UCSD-AML1 (cell line): ENCODE measurements at regions not wholly inside any gene's neighbourhood (a gene's known extent, or its start where the extent isn't known, plus 50 kb on each side); places are given as distances from the start of the nearest gene placed in this dataset.

Experiments used
- DNase-seq: peaks from one replicate; lab custom pipeline; 2025; ENCODE audit not compliant: unreplicated experiment; lab: John Stamatoyannopoulos, UW

DNA sequence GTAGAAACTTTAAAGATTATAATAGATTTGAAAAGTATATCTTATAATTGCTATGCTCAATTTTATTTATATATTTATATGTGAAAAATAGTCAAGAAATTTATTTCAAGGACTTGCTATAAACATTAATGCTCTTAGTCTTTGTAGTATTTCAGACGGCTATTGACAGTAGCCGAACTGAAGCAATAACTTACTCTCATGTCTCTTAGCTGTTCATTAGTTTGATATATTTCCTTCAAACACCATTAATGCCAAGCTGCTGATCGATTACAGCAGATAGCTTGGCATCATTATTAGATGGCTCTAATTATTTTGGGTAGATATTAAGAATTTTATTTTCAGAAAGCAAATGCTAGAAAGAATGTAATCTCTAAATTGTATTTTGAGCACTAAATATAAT, 1151.5 kb upstream of the SPRY2 start:
- no peak for DNase-seq

DNA sequence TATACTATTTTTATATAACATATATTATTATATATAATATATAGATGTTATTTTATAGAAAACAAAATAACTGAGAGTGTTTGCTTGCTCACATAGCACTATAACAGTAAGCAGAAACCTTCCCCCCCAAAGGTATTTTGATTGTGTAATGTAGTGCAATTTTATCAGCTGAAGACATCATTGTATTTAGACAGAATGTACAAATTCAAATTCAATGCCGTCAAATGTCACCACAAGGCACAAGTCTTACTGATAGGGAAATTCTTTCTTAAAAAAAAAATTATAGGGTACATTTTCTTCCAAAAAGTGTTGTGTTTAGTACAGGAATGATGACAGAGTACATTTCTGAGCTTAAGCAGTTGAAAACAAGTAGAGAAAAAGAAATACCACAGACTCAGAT, 1147.1 kb upstream of the SPRY2 start:
- no peak for DNase-seq

DNA sequence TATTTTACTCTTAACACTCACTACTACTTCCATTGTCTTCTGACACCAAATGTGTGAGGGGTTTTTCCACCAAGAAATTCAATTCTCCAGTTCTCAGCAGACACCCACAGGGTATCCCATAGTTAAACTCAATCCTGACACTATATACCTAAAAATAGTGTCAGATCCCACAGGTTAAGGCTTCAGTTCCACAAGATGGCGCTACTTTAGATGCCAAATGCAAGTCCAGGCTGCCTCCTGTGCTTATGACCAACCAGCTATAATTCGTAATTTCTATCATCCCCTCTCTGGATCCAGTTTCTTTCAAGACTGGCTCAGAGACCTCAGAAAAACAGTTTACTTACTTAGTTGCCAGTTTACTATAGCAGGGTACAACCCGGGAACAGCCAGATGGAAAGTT, 1146.2 kb upstream of the SPRY2 start:
- DNase-seq: peak; percentile 0

- no peak for DNase-seq
These were observed 1139.7 kb upstream of the SPRY2 start for GRCh38 chr13:81480634-81481033.

GRCh38 chr13:81473366-81473899, 1132.5 kb upstream of the SPRY2 start:
- no peak for DNase-seq

GRCh38 chr13:81458170-81458569, 1117.2 kb upstream of the SPRY2 start:
- no peak for DNase-seq

DNA sequence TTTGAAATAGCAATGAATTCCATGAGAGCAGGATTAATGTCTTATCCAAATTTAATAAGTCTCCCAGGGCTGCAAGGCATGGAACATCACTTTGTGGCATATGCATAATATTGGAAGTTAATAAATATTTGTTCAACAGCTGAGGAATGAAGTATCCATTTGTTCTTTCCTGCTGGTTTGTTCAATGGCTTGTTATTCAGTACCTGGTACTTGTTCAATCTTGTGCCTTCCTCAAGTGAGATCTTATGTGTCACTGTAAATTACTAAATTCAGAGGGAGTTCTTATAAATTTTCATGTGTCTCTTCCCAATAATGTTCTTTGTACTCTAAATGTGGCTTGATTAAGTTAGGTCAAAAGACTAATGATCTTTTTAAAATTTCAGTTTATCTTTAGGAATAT, 1105.5 kb upstream of the SPRY2 start:
- no peak for DNase-seq

- DNase-seq: no peak
These were observed 1102.0 kb upstream of the SPRY2 start for GRCh38 chr13:81442904-81443303.

GRCh38 chr13:81425286-81425685, 1084.4 kb upstream of the SPRY2 start:
- no peak for DNase-seq

- no peak for DNase-seq
These were observed 1068.4 kb upstream of the SPRY2 start for GRCh38 chr13:81409284-81409683.

GRCh38 chr13:81408647-81409046, 1067.7 kb upstream of the SPRY2 start:
- DNase-seq: no peak

DNA sequence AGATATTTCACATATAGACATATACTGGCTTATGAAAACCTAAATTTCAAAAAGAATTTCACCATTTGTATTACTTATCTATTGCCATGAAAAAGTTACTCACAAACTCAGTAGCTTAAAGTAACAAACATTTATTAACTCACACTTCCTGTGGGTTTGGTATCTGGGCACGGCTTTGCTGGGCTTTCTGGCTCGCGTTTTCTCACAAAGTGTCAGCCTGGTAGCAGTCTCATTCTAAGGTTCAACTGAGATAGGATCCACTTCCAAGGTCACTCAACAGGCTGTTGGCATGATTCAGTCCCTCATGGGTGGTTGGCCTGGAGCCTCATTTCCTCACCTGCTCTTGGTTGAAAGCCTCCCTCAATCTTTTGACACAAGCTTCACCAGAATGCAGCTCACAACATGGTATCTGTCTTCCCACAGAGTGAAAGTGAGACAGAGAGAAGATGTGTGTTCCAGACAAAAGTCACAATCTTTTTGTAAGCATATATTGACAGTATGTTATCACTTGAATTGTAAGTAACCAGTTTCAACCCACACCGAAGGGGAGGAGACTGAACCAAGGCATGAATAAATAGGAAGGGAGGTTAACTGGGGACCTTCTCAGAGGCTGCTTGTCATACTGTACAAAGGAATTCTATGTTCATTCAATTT, 1065.8 kb upstream of the SPRY2 start:
- DNase-seq: no peak

GRCh38 chr13:81406022-81406421, 1065.1 kb upstream of the SPRY2 start:
- DNase-seq: no peak

- no peak for DNase-seq
These were observed 1055.3 kb upstream of the SPRY2 start for GRCh38 chr13:81396192-81396591.

DNA sequence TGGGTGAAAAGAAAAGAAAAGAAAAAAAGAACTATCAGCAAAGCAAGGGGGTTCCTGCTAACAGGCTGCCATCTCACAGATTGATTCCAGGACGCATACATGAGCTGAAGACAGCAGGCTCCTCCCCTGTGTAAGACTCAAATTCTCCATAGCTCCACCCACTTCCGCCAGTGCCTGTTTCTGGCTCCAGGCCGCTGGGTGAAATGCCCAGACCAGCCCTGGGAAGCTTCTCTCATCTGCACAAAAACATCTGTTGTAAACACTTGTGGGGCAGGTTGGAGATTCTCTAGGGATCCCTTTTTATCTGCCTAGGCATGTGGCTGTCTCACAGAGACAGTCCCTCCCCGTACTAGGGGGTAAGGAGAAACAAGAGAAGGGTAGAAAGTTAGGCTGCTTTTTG, 1054.4 kb upstream of the SPRY2 start:
- peak; percentile 0 for DNase-seq

GRCh38 chr13:81394640-81395039, 1053.7 kb upstream of the SPRY2 start:
- DNase-seq: no peak

DNA sequence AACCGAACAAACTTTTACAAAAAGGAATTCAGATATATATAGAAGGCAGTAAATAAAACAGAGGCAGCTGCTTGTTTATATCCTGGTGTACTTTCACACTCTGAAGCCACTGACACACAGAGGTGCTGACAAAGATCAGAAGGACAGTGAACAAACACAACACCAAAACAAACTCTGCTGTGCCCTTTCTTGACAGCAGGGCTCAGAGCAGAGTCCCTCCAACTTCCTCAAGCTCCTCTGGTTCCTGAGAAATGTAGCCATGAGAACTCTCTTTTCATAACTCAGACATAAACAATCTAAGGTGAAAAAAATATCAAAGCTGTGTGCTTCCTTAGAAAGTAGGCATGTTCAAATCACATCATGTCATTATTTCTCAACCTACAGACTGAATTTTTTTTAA, 1052.8 kb upstream of the SPRY2 start:
- no peak for DNase-seq

- DNase-seq: no peak
These were observed 1052.2 kb upstream of the SPRY2 start for GRCh38 chr13:81393110-81393509.

DNA sequence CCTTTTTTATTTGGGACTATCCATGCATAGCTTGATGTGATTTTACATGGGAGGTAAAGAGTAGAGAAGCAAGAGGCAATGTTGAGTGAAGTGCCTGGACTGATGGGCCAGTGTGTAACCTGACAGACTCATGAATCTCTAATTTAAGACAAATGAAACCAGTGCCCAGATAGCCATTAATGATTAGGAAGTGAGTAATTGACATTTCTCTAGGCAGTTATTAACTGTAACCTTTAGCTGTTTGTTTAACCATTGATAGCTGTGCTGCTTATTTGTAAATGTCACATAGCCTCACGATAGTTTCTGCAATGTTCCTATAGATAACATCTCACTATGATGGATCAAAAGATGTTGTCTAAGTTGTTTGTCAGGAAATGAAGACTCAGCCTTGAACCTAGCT, 1047.5 kb upstream of the SPRY2 start:
- no peak for DNase-seq

DNA sequence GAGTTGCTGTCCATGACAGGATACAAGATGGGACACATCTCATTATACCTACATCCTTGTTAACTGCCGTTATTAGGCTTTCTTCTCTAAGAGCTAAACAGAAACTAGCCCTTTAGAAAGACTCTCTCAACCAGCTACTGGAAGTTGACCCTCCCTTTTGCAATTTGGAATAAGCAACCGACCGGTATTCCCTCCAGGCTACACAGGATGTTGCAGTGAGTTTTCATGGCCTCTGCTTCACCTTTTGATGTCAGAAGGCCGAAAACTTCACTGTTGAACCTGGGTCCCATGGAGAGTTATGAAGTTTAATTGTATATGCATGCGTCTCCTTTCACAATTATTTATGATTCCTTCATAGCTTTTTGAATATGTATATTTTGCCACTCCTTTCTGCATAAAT, 1042.5 kb upstream of the SPRY2 start:
- DNase-seq: peak; percentile 0

GRCh38 chr13:81382246-81382645, 1041.3 kb upstream of the SPRY2 start:
- no peak for DNase-seq

- no peak for DNase-seq
These were observed 1040.6 kb upstream of the SPRY2 start for GRCh38 chr13:81381560-81381959.

- DNase-seq: no peak
These were observed 1038.3 kb upstream of the SPRY2 start for GRCh38 chr13:81379183-81379582.
